ENCODE measurements at regions not wholly inside any gene's neighbourhood (a gene's known extent, or its start where the extent isn't known, plus 50 kb on each side); places are given as distances from the start of the nearest gene placed in this dataset.

DNA sequence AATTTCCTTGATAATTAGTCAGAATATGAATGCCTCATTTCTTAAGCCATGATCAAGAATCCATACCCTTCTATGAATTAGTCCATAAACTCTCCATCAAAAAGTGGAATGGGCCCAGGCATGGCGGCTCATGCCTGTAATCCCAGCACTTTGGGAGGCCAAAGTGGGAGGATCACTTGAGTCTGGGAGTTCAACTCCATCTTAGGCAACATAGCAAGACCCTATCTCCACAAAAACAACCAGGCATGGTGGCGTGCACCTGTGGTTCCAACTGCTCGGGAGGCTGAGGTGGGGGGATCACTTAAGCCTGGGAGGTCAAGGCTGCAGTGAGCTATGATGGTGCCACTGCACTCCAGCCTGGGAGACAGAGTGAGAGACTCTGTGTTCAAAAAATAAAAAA, 52.1 kb upstream of the SHANK2 start:
- no peak overlapping the region for H3K4me3 ChIP-seq (ENCODE audit: low read depth, poor library complexity, severe bottlenecking)
- WGBS, 2 donors: 92% methylated on average over 3 of the region's 3 CpGs
- intact Hi-C loops (cut with DNase I; ENCODE audit: low total_unique reads): no loop called here
- peak in 1 of 2 donors; percentile 28 for DNase-seq (ENCODE audit: low spot score in 2 of 2)
- no peak for TF ChIP-seq POLR2A (IDR thresholded peaks at IDR 0.05)
- TF ChIP-seq, protein P1, sequence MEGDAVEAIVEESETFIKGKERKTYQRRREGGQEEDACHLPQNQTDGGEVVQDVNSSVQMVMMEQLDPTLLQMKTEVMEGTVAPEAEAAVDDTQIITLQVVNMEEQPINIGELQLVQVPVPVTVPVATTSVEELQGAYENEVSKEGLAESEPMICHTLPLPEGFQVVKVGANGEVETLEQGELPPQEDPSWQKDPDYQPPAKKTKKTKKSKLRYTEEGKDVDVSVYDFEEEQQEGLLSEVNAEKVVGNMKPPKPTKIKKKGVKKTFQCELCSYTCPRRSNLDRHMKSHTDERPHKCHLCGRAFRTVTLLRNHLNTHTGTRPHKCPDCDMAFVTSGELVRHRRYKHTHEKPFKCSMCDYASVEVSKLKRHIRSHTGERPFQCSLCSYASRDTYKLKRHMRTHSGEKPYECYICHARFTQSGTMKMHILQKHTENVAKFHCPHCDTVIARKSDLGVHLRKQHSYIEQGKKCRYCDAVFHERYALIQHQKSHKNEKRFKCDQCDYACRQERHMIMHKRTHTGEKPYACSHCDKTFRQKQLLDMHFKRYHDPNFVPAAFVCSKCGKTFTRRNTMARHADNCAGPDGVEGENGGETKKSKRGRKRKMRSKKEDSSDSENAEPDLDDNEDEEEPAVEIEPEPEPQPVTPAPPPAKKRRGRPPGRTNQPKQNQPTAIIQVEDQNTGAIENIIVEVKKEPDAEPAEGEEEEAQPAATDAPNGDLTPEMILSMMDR (IDR thresholded peaks at IDR 0.05): no peak

DNA sequence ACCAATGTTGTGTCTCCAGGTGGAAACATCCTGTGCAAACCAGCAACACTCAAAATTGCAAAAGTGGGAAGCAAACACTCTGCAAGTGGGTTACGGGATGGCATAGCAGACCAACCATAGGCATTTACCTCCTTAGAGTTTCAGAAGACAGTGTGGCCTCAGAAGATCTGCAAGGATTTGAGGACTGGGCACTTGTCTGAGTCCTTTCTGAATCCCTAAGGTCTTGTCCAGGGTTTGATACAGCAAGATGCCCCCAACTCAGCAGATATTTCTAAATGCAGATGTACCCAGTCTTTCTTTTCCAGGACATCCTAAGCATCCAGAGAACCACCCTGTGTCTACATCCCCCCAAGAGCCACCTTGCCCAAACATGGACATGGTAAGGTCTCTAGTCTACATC, 51.7 kb upstream of the SHANK2 start:
- TF ChIP-seq, protein P1 (IDR thresholded peaks at IDR 0.05): no peak
- TF ChIP-seq POLR2A (IDR thresholded peaks at IDR 0.05): no peak
- no peak overlapping the region for H3K4me3 ChIP-seq (ENCODE audit: low read depth, poor library complexity, severe bottlenecking)
- DNase-seq (ENCODE audit: low spot score in 2 of 2): peak in 1 of 2 donors; percentile 21
- WGBS, 2 donors: 95 to 100% methylated on average over 1 of the region's 1 CpG
- intact Hi-C loops (cut with DNase I; ENCODE audit: low total_unique reads): no loop called here

DNA sequence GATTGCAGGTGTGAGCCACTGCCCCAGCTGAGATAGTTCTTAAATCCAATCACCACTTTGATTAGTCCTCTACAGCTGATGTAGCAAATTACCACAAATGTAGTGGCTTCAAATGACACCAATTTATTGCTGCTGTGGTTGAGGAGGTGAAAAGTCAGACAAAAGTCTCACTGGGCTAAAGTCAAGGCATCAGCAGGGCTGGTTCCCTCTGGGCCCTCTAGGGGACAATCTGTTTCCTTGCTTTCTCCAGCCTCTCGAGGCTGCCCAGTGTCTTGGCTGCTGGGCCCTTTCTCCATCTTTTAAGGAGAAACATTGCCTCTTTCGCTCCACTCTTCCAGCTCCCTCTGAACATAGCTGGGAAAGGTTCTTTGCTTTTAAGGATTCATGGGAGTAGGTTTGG, 50.5 kb upstream of the SHANK2 start:
- peak in 1 of 2 donors; percentile 21 for DNase-seq (ENCODE audit: low spot score in 2 of 2)
- TF ChIP-seq, protein P1 (IDR thresholded peaks at IDR 0.05): no peak
- TF ChIP-seq POLR2A (IDR thresholded peaks at IDR 0.05): no peak

GRCh38 chr11:71302534-71302909, 50.1 kb upstream of the SHANK2 start:
- H3K4me3 ChIP-seq (ENCODE audit: low read depth, poor library complexity, severe bottlenecking): no peak overlapping the region
- peak in 1 of 2 donors; percentile 31 for DNase-seq (ENCODE audit: low spot score in 2 of 2)
- TF ChIP-seq POLR2A (IDR thresholded peaks at IDR 0.05): no peak
- TF ChIP-seq, protein P1 (IDR thresholded peaks at IDR 0.05): no peak
- intact Hi-C loops (cut with DNase I; ENCODE audit: low total_unique reads): no loop called here
- 92 to 95% methylated on average over 1 of the region's 1 CpG for WGBS, 2 donors

More for the DNA sequence above, 50.5 kb upstream of the SHANK2 start:
- 72 to 73% methylated on average over 2 of the region's 2 CpGs for WGBS, 2 donors
- H3K4me3 ChIP-seq (ENCODE audit: low read depth, poor library complexity, severe bottlenecking): no peak overlapping the region
- intact Hi-C loops (cut with DNase I; ENCODE audit: low total_unique reads): no loop called here
